ENCODE measurements at regions not wholly inside any gene's neighbourhood (a gene's known extent, or its start where the extent isn't known, plus 50 kb on each side); places are given as distances from the start of the nearest gene placed in this dataset.
A peak's percentile ranks its signal among the peaks of the same experiment; 100 is the strongest.

GRCh38 chr17:68184816-68185436 lies 62.9 kb upstream of the AMZ2 start:
- no peaks in the 10 kb centered on the region for H3K36me3 ChIP-seq (ENCODE audit: insufficient read depth)
- peaks cover 54% of the 10 kb centered on the region for H3K4me1 ChIP-seq (ENCODE audit: low read depth, poor library complexity, severe bottlenecking)
- H3K4me2 ChIP-seq = peak overlapping the region; percentile 43
- no peak overlapping the region for H3K4me3 ChIP-seq (IDR thresholded peaks at IDR 0.05; ENCODE audit: insufficient read depth, low read depth, low read length)
- H4K20me1 ChIP-seq (ENCODE audit: insufficient read depth) = no peaks in the 10 kb centered on the region
- no peak for TF ChIP-seq CTCF (conservative IDR thresholded peaks at IDR 0.05; ENCODE audit: low read depth, low read length)
- no peak overlapping the region for H3K27ac ChIP-seq
- H3K27me3 ChIP-seq (ENCODE audit: insufficient read depth, low read depth) = no peaks in the 10 kb centered on the region
- H3K79me2 ChIP-seq (ENCODE audit: insufficient read depth, low read depth) = no peaks in the 10 kb centered on the region
- H3K9ac ChIP-seq = no peak overlapping the region
- H2AFZ ChIP-seq (ENCODE audit: low read depth) = peak overlapping the region; percentile 5

GRCh38 chr17:68185820-68186219 lies 62.0 kb upstream of the AMZ2 start:
- no peak overlapping the region; the same call in 1 of the 2 replicates for H3K4me2 ChIP-seq
- H2AFZ ChIP-seq (ENCODE audit: low read depth) = no peak overlapping the region
- no peaks in the 10 kb centered on the region for H4K20me1 ChIP-seq (ENCODE audit: insufficient read depth)
- no peaks in the 10 kb centered on the region for H3K79me2 ChIP-seq (ENCODE audit: insufficient read depth, low read depth)
- H3K36me3 ChIP-seq (ENCODE audit: insufficient read depth) = no peaks in the 10 kb centered on the region
- H3K27me3 ChIP-seq (ENCODE audit: insufficient read depth, low read depth) = no peaks in the 10 kb centered on the region
- H3K4me1 ChIP-seq (ENCODE audit: low read depth, poor library complexity, severe bottlenecking) = peaks cover 46% of the 10 kb centered on the region
- TF ChIP-seq CTCF (conservative IDR thresholded peaks at IDR 0.05; ENCODE audit: low read depth, low read length) = no peak
- H3K9ac ChIP-seq = no peak overlapping the region
- no peak overlapping the region for H3K27ac ChIP-seq
- no peak overlapping the region for H3K4me3 ChIP-seq (IDR thresholded peaks at IDR 0.05; ENCODE audit: insufficient read depth, low read depth, low read length)

- no peaks in the 10 kb centered on the region for H3K27me3 ChIP-seq (ENCODE audit: insufficient read depth, low read depth)
- H4K20me1 ChIP-seq (ENCODE audit: insufficient read depth) = no peaks in the 10 kb centered on the region
- no peak overlapping the region for H3K4me2 ChIP-seq
- H3K27ac ChIP-seq = no peak overlapping the region
- peaks cover 5% of the 10 kb centered on the region for H3K4me1 ChIP-seq (ENCODE audit: low read depth, poor library complexity, severe bottlenecking)
- no peak overlapping the region for H2AFZ ChIP-seq (ENCODE audit: low read depth)
- no peaks in the 10 kb centered on the region for H3K79me2 ChIP-seq (ENCODE audit: insufficient read depth, low read depth)
- no peak for TF ChIP-seq CTCF (conservative IDR thresholded peaks at IDR 0.05; ENCODE audit: low read depth, low read length)
- no peak overlapping the region for H3K4me3 ChIP-seq (IDR thresholded peaks at IDR 0.05; ENCODE audit: insufficient read depth, low read depth, low read length)
- H3K36me3 ChIP-seq (ENCODE audit: insufficient read depth) = no peaks in the 10 kb centered on the region
- H3K9ac ChIP-seq = no peak overlapping the region
Measured at GRCh38 chr17:68190495-68190894, 57.3 kb upstream of the AMZ2 start.

GRCh38 chr17:68195667-68196393 lies 52.0 kb upstream of the AMZ2 start:
- Histone ChIP-seq H3K36me3 (ENCODE audit: insufficient read depth) (no peaks in the 10 kb centered on the region), H3K4me3 (IDR thresholded peaks at IDR 0.05; ENCODE audit: insufficient read depth, low read depth, low read length) (no peak overlapping the region), H3K4me2 (no peak overlapping the region), H3K9ac (no peak overlapping the region), H2AFZ (ENCODE audit: low read depth) (no peak overlapping the region), H3K79me2 (ENCODE audit: insufficient read depth, low read depth) (no peaks in the 10 kb centered on the region), H3K4me1 (ENCODE audit: low read depth, poor library complexity, severe bottlenecking) (peaks cover 19% of the 10 kb centered on the region), H4K20me1 (ENCODE audit: insufficient read depth) (no peaks in the 10 kb centered on the region), H3K27me3 (ENCODE audit: insufficient read depth, low read depth) (peaks cover 31% of the 10 kb centered on the region), H3K27ac (no peak overlapping the region)
- TF ChIP-seq CTCF (conservative IDR thresholded peaks at IDR 0.05; ENCODE audit: low read depth, low read length) = no peak

Measured in KMS-11 (cell line).